Right lobe of liver (tissue), 4 donors: ENCODE measurements at regions not wholly inside any gene's neighbourhood (a gene's known extent, or its start where the extent isn't known, plus 50 kb on each side); places are given as distances from the start of the nearest gene placed in this dataset.
"Not testable (repeated sequence)": the region's sequence is repeated elsewhere in the genome, so short reads cannot be mapped to it uniquely, and the experiment has no call there.

Source experiments
- CTCF ChIP-seq, 4 donors: fragments of 200-600 bp in 3 of 4; fragments of 450-650 bp in 1 of 4; IDR thresholded peaks; one replicate each; pipeline versions ENCODE4 v1.5.1 to v1.8.0; 2016 to 2022; ENCODE audit warnings: antibody characterized with exemption in 4 of 4, mild to moderate bottlenecking in 2 of 4
- POLR2A ChIP-seq: fragments of 450-650 bp; IDR thresholded peaks from one replicate; pipeline ENCODE4 v1.6.1; 2017; ENCODE audit warnings: antibody characterized with exemption, mild to moderate bottlenecking
- donor health status: DM: no; HTN: no; CAD: no.
- donor health status: DM: no; HTN: no; CAD: no.
- donor health status: DM: no; HTN: yes; CAD: no.

GRCh38 chr17:63231015-63231620, 215.0 kb downstream of the CYB561 start:
- TF ChIP-seq POLR2A; CTCF (IDR thresholded peaks at IDR 0.05): not testable (repeated sequence)
